Non-pigmented ciliary epithelial cell (primary cell): ENCODE measurements at regions not wholly inside any gene's neighbourhood (a gene's known extent, or its start where the extent isn't known, plus 50 kb on each side); places are given as distances from the start of the nearest gene placed in this dataset.
A peak's percentile ranks its signal among the peaks of the same experiment; 100 is the strongest.
"Not testable (repeated sequence)": the region's sequence is repeated elsewhere in the genome, so short reads cannot be mapped to it uniquely, and the experiment has no call there.

Source experiments
- DNase-seq: peaks from one replicate; pipeline ENCODE4 v3.0.0-alpha.2; 2010; ENCODE audit warnings: low read depth

DNA sequence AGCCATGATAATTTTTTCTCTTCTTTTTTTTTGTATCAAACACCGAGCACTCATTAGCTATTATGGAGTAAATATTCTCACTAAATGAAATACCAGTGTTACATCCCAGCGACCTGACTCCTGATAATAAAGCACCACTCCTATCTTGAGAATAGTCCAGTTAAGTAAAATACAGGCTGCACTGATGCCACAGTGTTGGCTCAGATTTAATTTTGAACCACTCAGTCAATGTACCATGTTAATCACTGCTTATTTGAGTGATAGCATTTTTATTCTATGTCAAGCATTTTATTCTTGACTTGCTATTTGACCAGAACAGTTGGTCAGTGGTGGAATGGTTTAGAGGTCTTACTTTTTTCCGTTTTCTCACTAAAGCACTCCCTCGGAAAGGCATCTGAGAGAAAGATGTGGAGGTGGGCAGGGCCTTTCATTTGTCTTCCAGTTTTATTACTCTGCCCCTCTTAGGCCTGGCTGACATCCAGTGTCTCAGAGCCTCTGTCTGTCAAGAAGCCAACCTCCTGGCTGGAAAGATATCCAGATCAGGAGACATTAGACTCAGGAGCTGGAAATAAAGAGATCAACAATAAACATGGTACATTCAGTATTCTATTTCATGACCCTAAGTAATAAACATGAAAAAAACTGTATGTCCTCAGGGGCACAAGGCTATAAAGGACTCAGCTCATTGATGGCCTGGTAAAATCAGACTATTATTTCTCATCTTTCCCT, 457.8 kb downstream of the EPM2A start:
- DNase-seq: no peak

DNA sequence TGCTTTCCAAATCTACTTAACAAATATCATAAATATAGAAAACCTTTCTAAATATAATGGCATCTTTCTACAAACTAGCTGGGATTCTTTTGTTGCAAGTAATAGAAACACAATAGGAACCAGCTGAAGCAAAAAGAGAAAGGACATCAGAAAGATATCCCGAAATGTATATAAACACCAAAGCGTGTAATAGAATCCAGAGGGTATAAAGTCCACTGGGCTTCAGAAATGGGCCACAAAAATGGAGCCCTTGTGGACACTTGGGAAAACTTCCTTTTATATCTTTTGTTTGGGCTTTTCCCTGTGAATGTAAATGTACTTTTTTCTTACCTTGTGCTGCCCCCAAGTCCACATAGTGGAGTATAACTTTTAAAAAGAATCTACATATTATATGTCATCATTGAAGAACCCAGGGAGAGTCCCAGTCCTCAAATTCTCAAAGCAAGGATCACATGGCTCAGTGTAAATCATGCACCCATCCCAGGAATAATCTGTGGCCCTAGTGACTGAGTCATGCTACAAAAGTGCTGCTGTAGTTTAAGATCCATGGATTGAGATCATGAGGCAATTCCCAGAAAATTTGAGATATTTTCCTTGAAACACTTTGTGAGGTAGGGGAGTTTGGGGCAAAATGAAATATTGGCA, 457.0 kb downstream of the EPM2A start:
- peak; percentile 5 for DNase-seq

DNA sequence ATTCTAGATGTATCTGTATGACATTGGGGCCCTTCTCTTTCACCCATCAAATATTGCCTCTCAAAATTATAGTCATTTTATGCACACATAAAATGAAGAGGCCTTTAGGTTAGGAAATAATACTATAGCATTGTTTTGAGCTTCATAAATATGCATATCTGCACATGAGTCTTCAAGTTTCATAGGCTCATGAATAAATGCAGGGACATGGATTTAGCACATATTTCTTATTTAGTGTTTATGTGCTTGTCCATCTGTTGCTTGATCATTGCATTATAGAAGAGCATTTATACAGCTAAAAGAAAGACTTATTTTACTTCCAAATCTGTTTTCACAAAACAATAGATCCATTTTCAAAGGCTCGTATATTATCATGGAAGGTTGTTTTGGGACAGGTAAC, 455.8 kb downstream of the EPM2A start:
- no peak for DNase-seq

DNA sequence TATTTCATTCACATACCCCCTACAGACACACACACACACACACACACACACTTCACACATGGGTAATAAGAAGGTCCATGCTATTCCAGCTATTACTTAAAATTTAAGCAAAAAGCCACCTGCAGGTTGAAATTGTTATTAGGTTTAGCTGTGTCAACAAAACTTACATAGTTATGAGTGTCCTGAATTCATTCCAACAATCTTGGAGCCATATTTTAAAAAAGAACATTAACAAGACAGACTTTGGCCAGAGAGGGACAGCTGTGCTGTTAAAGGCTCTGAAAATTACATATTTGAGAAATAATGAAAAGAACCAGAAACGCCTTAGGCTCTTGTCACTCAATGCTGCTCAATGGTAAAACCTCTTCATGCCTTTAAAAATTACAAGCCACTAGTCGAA, 455.3 kb downstream of the EPM2A start:
- no peak for DNase-seq

DNA sequence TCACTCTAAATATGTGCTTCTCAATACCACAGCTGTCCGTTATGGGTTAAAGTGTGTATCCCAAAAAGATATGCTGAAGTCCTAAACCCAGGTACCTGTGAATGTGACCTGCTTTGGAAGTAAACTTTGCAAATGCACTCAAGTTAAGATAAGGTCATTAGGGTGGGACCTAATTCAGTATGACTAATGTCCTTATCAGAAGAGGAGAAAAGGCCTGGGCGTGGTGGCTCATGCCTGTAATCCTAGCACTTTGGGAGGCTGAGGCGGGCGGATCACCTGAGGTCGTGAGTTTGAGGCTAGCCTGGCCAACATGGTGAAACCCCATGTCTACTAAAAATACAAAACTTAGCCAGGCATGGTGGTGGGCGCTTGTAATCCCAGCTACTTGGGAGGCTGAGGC, 452.1 kb downstream of the EPM2A start:
- not testable (repeated sequence) for DNase-seq

DNA sequence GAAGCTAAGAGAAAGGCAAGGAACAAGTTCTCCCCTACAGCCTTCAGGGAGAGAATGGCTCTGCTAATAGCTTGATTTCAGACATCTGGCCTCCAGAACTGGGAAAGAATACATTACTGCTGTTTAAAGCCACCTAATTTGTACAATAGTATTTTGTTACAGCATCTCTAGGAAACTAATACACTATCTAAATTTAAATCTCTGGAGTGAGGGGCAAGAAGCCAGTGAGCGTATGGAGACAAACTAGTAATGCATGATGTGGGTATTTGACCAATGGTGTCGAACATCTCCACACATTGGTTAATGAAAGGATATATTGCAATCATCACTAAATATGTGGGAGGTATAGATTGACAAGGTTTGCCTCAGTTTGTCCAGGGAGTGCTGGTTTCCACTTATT, 451.5 kb downstream of the EPM2A start:
- no peak for DNase-seq

DNA sequence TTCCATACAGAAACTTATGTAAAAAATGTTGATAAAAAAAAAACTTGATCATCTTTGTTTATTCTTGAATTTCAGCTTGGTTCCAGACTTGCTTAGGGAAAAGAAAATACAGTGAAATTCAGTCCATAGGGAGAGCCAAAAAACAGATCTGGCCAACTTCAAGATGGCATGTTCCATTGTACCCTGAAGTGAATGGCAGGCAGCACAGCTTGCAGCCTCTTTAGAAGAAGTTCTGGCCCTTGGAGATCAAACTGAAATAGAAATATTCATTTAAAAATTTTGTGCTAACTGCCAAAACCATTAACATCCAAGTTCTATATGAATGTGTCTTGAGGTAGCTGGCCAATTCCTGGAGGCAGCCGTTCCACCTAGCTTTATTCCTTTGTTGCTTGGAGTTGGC, 448.4 kb downstream of the EPM2A start:
- no peak for DNase-seq

DNA sequence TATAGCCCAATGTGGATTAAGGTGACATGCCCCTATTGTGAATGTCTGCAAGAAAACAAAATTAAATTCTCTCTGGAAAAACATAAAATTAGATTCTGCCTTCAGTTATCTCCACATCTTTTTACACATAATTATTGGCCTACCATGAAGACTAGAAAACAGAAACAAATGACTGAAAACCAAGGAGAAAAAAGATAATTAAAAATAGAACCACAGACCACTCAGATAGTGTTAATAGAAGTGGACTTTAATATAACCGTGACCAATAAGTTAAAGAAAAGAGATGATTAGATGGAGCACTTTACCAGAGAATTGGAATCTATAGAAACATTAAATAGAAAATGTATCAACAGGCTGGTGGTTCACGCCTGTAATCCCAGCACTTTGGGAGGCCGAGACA, 445.7 kb downstream of the EPM2A start:
- no peak for DNase-seq

DNA sequence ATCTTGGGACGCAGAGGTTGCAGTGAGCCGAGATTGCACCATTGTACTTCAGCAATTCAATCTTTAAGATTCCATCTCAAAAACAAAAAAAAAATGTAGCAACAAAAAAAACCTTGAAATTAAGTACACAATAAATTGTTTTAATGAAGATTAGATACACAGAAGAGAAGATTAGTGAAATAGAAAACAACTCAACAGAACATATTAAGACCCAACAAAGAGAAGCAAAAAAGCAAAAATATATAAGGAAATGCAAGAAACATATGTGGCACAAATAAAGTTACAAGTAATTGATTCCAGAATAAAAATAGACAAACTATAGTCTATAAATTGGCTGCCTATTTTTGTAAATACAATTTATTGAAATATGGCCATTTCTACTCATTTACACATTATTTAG, 445.2 kb downstream of the EPM2A start:
- no peak for DNase-seq

DNA sequence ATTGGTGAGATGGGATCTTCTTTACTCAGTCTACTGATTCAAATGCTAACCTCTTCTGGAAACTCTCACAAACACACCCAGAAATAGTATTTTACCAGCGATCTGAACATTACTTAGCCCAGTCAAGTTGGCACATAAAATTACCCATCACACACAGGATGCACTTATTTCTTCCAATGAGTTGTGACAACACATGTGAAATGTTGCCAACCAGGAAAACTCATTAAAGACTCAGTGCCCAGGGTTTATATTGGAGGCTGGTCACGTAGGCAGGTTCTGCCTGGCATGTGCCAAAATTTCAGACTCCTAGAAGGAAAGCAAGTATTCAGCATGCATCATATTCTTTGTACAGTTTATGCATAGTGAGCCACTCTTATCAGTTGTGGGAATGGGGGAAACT, 443.3 kb downstream of the EPM2A start:
- no peak for DNase-seq

DNA sequence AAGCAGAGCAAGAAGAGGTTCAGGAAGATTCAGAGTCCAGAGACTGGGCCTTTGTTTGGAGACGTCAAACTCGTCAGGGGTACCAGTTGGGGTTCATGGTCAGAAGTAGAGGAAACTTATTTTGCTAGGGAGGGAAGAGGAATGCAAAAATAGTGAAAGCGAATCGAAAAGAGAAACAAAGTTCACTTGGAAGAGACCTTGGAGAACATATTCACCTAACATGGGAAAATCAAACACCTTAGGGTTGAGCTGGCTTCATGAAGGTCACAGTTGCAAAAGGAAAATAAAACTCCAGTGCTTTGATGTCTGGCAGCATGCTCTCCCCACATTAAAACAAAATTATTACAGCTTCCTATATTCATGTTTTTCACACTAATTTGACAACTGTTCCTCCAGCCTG, 440.4 kb downstream of the EPM2A start:
- no peak for DNase-seq

DNA sequence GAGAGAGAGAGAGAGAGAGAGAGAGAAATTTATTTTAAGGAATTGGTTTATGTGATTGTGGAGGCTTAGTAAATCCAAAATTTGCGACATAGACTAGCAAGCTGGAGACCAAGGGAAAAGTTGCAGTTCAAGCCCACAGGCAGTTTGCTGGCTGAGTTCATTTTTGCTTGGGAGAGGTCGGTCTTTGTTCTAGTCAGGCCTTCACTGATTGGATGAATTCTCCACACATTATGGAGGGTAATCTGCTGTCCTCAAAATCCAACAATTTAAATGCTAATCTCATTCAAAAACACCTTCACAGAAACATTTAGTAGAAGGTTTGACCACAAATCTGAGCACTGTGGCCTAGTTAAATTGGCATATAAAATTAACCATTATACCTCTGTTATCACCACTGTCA, 439.6 kb downstream of the EPM2A start:
- DNase-seq: no peak

DNA sequence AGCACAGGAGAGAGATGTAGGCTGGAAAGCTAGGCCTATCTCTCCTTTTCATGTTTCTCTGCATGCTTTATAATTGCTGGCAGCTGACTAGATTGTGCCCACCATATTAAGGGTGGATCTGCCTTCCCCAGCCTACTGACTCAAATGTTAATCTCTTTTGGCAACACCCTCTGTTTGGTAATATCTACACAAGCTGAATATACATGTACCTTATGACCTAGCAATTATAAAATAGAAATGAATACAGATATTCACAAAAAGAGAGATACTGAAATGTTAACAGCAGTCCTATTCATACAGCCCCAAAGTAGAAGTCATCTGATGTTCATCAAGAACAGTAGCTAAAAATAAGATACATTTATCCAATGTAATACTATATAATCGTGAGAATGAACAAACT, 429.6 kb downstream of the EPM2A start:
- DNase-seq: no peak

DNA sequence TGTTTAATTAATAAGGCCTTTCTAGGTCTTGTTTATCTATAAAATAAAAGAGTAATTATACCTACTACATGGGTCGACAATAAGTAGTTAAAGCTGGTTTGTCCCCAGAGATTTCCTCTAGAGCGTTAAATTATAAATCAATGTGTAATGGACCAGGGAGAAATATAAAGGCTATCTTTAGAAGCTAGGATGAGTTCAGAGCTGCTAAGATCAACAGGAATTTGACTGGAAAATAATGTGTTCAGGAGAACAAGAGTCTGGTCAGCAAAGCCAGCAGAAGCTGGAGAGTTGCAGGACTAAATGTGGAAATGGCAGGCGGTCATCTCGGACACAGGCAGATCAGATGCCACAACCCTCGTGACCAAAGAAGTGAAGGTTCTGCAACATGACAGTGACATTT, 428.8 kb downstream of the EPM2A start:
- DNase-seq: no peak

DNA sequence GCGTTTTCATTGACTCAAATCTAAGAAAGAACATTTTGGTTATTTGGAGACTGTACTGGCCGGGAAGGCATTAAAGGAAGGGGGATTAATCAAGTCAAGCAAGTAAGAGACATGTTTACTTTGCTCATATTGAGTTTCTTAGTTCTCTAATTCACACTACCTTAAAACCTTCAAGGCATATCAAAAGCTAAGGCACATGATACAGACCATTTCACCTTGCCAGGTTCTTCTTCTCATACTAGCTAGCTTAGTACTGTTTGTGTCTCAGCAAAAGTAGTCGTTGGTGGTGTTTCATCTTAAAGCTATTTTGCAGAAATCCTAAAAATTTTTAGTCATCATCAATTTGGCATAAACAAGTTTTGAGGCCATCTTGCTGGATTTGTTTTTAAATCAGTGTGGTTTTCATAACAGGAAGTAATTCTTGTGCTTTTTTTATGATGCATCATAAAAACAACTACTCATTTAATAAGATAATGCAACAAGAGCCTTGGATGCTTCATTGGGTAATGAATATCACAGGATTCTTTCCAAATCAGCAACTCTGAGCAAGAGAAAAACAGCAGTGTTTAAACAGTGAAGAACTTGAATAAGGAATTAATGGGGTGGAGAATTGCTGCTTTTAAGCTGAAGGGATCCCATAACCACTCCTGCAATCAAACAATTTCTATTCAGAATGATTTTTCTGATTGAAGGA, 425.3 kb downstream of the EPM2A start:
- DNase-seq: peak; percentile 42

DNA sequence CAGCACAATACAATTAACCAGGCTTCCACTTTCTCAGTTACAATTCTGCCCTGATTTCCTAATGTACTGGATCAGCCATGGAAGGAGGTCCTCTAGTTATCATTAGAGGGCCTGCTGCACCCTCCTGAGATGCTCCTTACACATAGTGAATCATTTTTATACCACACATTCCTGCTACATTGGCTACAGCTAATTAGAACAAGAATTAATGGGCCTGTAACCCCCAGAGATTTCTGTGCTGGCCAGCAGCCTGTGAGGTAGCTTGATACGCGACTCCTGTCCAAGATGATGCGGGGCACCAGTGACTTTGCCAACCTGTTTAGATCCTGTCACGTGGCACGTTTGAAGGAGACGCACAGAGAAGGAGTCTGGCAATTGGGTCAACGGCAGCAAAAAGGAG, 422.8 kb downstream of the EPM2A start:
- DNase-seq: no peak

DNA sequence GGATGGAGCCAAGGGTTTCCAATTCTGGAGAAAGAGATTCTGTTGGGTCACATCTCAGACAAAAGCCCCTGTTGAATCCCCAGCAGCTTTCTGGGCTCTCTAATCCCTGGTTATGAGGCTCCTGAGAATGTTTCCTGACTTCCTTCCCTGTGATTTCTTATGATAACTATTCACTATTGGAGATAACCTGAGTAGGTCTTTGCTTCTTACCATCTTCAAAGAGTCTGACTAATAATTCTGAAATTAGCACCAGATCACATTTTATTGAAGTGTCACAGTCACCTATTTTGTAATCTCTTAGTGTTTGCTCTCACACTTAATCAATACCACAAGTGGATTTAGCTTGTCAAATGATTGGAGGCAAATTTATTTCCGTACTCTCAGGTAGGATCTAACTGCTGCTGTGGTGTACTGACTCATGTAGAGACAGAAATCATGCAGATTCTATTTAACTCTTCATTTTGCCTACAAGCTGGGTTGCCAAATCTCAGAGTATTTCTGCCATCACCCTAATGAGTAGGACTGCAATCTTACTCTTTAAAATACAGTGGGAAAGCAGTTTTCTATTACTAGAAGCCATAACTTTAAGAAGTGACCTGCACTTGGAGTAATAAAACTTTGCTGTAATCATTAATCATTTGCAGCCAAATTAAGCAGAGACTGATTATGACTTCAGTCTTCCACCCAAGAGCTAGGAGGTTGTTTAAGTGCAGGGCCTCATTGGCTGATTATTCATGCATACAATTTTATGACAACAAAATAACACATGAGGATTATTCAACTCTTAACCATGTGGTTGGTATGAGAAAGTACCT, 422.1 kb downstream of the EPM2A start:
- DNase-seq: no peak

DNA sequence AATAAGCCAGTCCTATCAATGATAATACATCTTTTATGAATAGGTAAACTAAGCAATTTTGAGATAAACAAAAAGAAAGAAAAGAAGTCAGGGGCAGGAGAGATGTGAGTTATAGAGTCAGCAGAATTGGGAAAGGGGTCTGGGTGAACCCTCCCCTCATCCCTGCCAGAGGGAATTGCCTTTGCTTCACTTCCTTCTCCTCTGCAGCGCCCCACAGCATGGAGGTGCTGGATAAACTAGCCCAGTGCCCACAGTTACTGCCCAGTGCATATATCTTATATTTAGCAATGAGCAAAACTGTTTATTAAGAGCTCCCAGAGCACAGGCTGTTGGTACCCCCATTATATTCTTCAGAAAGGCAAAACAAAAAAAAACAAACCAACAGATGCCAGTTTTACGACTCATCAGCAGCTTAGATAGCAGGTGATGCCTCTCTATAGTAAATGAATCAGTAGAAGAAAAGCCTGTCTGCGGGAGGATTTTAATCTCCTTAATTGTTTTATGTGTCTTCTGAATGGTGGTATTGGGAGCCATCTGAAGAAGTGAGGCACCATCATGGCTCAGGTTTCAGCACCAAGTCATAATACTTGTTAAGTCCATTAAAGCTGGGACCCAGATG, 419.2 kb downstream of the EPM2A start:
- DNase-seq: no peak

DNA sequence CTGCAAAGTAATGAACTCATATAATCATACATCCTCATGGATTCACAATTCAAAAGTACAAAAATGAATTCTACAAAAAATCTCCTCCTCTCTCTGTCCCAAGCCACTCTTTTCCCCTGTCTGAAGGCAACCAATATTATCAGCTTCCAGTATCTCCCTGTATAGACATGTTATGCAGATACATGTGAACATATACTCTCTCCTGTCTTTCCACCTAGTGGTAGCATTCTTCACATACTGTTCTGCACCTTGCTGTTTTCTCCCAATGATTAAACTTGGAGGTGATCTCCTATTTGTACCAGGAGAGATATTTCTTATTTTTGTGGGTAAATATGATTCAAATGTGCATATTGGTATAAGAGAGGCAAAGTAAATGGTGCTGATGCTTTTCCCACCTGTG, 416.4 kb downstream of the EPM2A start:
- no peak for DNase-seq

DNA sequence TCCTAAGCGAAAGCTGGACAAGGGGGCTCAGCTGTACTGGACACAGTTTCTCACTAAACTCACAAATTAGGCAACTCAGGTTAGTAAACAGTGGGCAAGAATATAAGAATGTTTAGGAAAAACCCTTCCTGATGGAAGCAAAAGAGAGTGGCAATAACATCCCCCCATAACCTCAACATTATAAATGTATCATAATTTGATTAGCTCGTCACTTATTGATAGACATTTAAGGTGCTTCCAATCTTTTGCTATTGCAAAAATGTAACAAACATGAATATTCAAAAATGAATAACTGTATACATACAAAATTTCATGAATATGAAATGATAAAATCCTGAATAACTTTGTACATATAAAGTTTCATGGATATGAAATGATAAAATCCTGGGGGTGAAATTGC, 415.7 kb downstream of the EPM2A start:
- DNase-seq: no peak

DNA sequence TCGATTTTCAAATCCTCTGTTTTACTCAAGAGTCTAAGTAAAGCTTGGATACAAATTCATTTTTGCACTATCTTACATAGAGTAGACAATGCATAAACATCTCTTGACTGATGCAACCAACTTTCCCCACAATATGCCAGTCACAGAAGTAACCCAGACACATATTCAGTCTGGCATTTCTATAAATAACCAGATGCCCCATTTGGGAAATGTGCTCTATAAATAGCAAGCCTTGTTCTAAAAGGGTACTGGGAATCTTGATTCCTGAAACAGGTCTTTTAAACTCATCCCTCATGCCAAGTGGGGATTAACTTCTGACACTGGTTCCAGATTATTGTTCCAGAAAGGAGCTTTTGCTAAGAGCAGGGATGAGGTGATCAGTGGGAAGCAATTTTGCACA, 411.7 kb downstream of the EPM2A start:
- no peak for DNase-seq

DNA sequence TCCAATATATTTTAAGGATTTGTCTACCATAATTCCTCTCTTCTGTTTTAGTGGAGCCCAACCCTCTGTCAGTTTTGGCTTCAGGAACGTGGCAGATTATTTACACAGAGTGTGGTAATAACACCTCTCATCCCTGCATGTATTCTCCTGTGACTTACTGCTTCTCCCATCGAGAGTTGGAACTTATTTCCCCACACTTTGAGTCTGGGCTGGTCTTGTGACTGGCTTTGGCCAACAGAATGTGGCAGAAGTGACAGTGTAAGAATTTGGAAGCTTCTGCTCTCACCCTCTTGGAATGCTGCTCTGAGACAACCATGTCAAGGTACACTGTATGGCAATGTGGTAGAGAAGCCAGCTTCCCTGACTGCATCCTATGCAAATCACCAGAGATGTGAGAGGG, 407.7 kb downstream of the EPM2A start:
- DNase-seq: no peak
